DOHH2 (cell line): ENCODE measurements at regions not wholly inside any gene's neighbourhood (a gene's known extent, or its start where the extent isn't known, plus 50 kb on each side); places are given as distances from the start of the nearest gene placed in this dataset.

Experiments
- H3F3A ChIP-seq: fragments of 200-600 bp; sonication (generic), shearing (Covaris generic); 2 replicates; pipeline ENCODE4 v1.6.0; 2016; ENCODE audit warnings: antibody characterized with exemption, mild to moderate bottlenecking; ENCODE audit not compliant: control insufficient read depth, insufficient read depth
- H3K27ac ChIP-seq: fragments of 200-600 bp; sonication (generic); 2 replicates; pipeline ENCODE4 v1.5.1; 2014; ENCODE audit warnings: low read depth, mild to moderate bottlenecking, low read length, moderate library complexity
- H3K27me3 ChIP-seq: fragments of 200-600 bp; sonication (generic); 2 replicates; pipeline ENCODE4 v1.6.1; 2014; ENCODE audit warnings: mild to moderate bottlenecking, low read length, mixed read lengths; ENCODE audit not compliant: control insufficient read depth
- H3K36me3 ChIP-seq: fragments of 200-600 bp; sonication (generic); 2 replicates; pipeline ENCODE4 v1.6.1; 2014; ENCODE audit warnings: mild to moderate bottlenecking, low read length, moderate library complexity, mixed read lengths; ENCODE audit not compliant: control insufficient read depth
- H3K4me1 ChIP-seq: fragments of 200-600 bp; sonication (generic); 2 replicates; pipeline ENCODE4 v1.6.1; 2014; ENCODE audit warnings: mild to moderate bottlenecking, low read length, mixed read lengths; ENCODE audit not compliant: control insufficient read depth
- H3K4me2 ChIP-seq: fragments of 200-600 bp; sonication (generic); 2 replicates; pipeline ENCODE4 v1.6.0; 2014; ENCODE audit warnings: mild to moderate bottlenecking, low read length, moderate library complexity
- H3K4me3 ChIP-seq: fragments of 200-600 bp; sonication (generic); 2 replicates; pipeline ENCODE4 v1.5.1; 2014; ENCODE audit warnings: mild to moderate bottlenecking, low read length, mixed read lengths
- H3K79me2 ChIP-seq: fragments of 200-600 bp; sonication (generic); 2 replicates; pipeline ENCODE4 v1.6.1; 2014; ENCODE audit warnings: mild to moderate bottlenecking, low read length, mixed read lengths; ENCODE audit not compliant: control insufficient read depth
- H3K9me2 ChIP-seq: fragments of 200-600 bp; sonication (generic); replicated peaks from 2 replicates; pipeline ENCODE4 v1.6.1; 2014; ENCODE audit warnings: mild to moderate bottlenecking, low read length, mixed read lengths; ENCODE audit not compliant: control insufficient read depth
- H3K9me3 ChIP-seq: fragments of 200-600 bp; sonication (generic); 2 replicates; pipeline ENCODE4 v1.6.1; 2014; ENCODE audit warnings: antibody characterized with exemption, low read length, mixed read lengths; ENCODE audit not compliant: control insufficient read depth, insufficient read depth
- H4K20me1 ChIP-seq: fragments of 200-600 bp; sonication (generic); 2 replicates; pipeline ENCODE4 v1.6.0; 2014; ENCODE audit warnings: low read depth, mild to moderate bottlenecking, antibody characterized with exemption, low read length, moderate library complexity; ENCODE audit not compliant: control insufficient read depth, insufficient read depth
- CTCF ChIP-seq: fragments of 200-600 bp; sonication (generic); IDR thresholded peaks from one replicate; pipeline ENCODE4 v1.5.1; 2014; ENCODE audit warnings: antibody characterized with exemption, mild to moderate bottlenecking, low read depth, low read length; ENCODE audit not compliant: poor library complexity, severe bottlenecking
- EZH2phosphoT487 ChIP-seq: fragments of 200-600 bp; sonication (generic); IDR thresholded peaks from 2 replicates; pipeline ENCODE4 v1.6.1; 2017; ENCODE audit warnings: borderline replicate concordance, mild to moderate bottlenecking, antibody characterized with exemption, low read length, moderate library complexity, mixed read lengths

- Histone ChIP-seq H3K36me3 (no peaks in the 10 kb centered on the region), H4K20me1 (no peaks in the 10 kb centered on the region), H3K4me2 (no peak overlapping the region), H3K4me3 (no peak overlapping the region), H3K27me3 (no peaks in the 10 kb centered on the region), H3K9me2 (no peaks in the 10 kb centered on the region), H3F3A (no peaks in the 10 kb centered on the region), H3K79me2 (no peaks in the 10 kb centered on the region), H3K4me1 (no peaks in the 10 kb centered on the region), H3K9me3 (no peaks in the 10 kb centered on the region), H3K27ac (no peak overlapping the region)
- no peak for TF ChIP-seq EZH2phosphoT487
- no peak for TF ChIP-seq CTCF
Observed at GRCh38 chr12:130070126-130070611, 92.1 kb upstream of the FZD10 start.

GRCh38 chr12:130073721-130074120, 88.5 kb upstream of the FZD10 start:
- H3F3A ChIP-seq: no peaks in the 10 kb centered on the region

DNA sequence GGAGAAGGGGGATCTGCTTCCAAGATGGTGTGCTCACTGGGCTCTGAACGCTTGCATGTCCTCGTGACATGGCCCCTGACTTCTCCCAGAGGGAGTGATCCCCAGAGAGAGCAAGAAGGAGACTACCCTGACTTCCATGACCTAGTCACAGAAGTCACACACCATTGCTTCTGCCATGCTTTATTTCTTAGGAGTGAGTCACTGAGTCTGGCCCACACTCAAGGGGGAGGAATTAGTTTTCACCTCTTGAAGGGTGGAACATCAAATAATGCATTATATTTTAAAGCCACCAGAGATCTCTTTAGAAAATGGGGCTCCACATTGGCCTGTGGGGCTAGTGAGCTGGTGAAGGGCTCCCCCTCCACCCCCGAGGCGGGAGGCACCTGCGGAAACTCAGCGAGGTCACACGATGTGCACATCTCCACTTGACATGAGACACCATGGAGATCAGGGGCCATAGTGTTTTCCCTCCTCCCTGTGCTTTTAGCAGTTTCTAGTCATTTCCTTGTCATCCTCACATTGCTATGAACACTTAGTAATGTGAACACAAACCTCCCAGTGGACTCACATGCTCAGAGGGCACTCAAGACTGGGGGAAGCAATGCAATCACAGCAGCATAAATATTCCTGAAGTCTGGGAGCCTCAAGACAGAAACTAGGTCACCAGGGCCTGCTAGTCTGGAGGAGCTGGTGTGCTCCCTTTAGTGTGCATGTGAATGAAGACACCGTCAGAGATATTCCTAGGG, 87.4 kb upstream of the FZD10 start:
- H3K4me3 ChIP-seq: no peak overlapping the region
- H3K4me2 ChIP-seq: no peak overlapping the region
- H3K79me2 ChIP-seq: no peaks in the 10 kb centered on the region
- no peak for TF ChIP-seq CTCF
- TF ChIP-seq EZH2phosphoT487: no peak
- no peak overlapping the region for H3K27ac ChIP-seq
- H4K20me1 ChIP-seq: no peaks in the 10 kb centered on the region
- no peaks in the 10 kb centered on the region for H3F3A ChIP-seq
- H3K9me3 ChIP-seq: peaks cover 6% of the 10 kb centered on the region; the same call in 1 of the 2 replicates
- H3K36me3 ChIP-seq: no peaks in the 10 kb centered on the region
- H3K27me3 ChIP-seq: no peaks in the 10 kb centered on the region
- no peaks in the 10 kb centered on the region for H3K4me1 ChIP-seq
- H3K9me2 ChIP-seq: no peaks in the 10 kb centered on the region

More at GRCh38 chr12:130073721-130074120, 88.5 kb upstream of the FZD10 start:
- Histone ChIP-seq H3K9me2 (no peaks in the 10 kb centered on the region), H3K79me2 (no peaks in the 10 kb centered on the region), H3K36me3 (no peaks in the 10 kb centered on the region), H3K9me3 (peaks cover 1% of the 10 kb centered on the region; the same call in 1 of the 2 replicates), H3K4me3 (no peak overlapping the region), H3K27ac (no peak overlapping the region), H3K27me3 (no peaks in the 10 kb centered on the region), H3K4me2 (no peak overlapping the region), H3K4me1 (no peaks in the 10 kb centered on the region), H4K20me1 (no peaks in the 10 kb centered on the region)
- TF ChIP-seq EZH2phosphoT487 (no peak), CTCF (no peak)
